Nephron (organoid): ENCODE measurements at regions not wholly inside any gene's neighbourhood (a gene's known extent, or its start where the extent isn't known, plus 50 kb on each side); places are given as distances from the start of the nearest gene placed in this dataset.

Experiments
- H3K27ac Mint-ChIP-seq, 3 experiments: 2 replicates each; pipeline ENCODE4 v1.8.0; 2020; ENCODE audit warnings: mixed read lengths in 3 of 3, mild to moderate bottlenecking in 2 of 3, moderate library complexity in 1 of 3
- H3K27me3 Mint-ChIP-seq: 2 replicates; pipeline ENCODE4 v1.8.0; 2021; ENCODE audit warnings: low read depth, mild to moderate bottlenecking, moderate library complexity, mixed read lengths
- H3K36me3 Mint-ChIP-seq: 2 replicates; pipeline ENCODE4 v1.8.0; 2020; ENCODE audit warnings: low read depth, mixed read lengths
- H3K4me1 Mint-ChIP-seq: 2 replicates; pipeline ENCODE4 v1.8.0; 2020; ENCODE audit warnings: mixed read lengths
- H3K4me3 Mint-ChIP-seq, 3 experiments: 2 replicates each; pipeline ENCODE4 v1.8.0; 2020; ENCODE audit warnings: mild to moderate bottlenecking in 3 of 3, mixed read lengths in 3 of 3, moderate library complexity in 2 of 3
- H3K9me3 Mint-ChIP-seq: 2 replicates; pipeline ENCODE4 v1.8.0; 2020; ENCODE audit warnings: mixed read lengths
- CTCF ChIP-seq, 3 experiments: fragments of 200-600 bp; sonication (generic); IDR thresholded peaks; one replicate each; pipeline ENCODE4 v1.5.0; 2021; ENCODE audit warnings: antibody characterized with exemption in 3 of 3; ENCODE audit not compliant: unreplicated experiment in 3 of 3

- TF ChIP-seq CTCF (IDR thresholded peaks at IDR 0.05; ENCODE audit: unreplicated experiment in 3 of 3) = no peak
- Mint-ChIP-seq H3K36me3 (no peaks in the 10 kb centered on the region), H3K4me3 (no peak overlapping the region), H3K27ac (peak overlapping the region; percentile 90 to 94 (median 92)), H3K4me1 (peaks cover 6% of the 10 kb centered on the region), H3K27me3 (no peaks in the 10 kb centered on the region), H3K9me3 (peaks cover 3% of the 10 kb centered on the region)
Observed at GRCh38 chrX:46254641-46255040, 290.6 kb downstream of the ZNF674 start.

GRCh38 chrX:46251755-46252154 lies 293.5 kb downstream of the ZNF674 start:
- TF ChIP-seq CTCF (IDR thresholded peaks at IDR 0.05; ENCODE audit: unreplicated experiment in 3 of 3) = no peak
- peaks cover 3% of the 10 kb centered on the region for H3K9me3 Mint-ChIP-seq
- H3K4me1 Mint-ChIP-seq = peaks cover 6% of the 10 kb centered on the region
- no peak overlapping the region for H3K27ac Mint-ChIP-seq
- no peak overlapping the region for H3K4me3 Mint-ChIP-seq
- no peaks in the 10 kb centered on the region for H3K36me3 Mint-ChIP-seq
- no peaks in the 10 kb centered on the region for H3K27me3 Mint-ChIP-seq

GRCh38 chrX:46250151-46250550 lies 295.1 kb downstream of the ZNF674 start:
- no peak overlapping the region for H3K4me3 Mint-ChIP-seq
- H3K27ac Mint-ChIP-seq = no peak overlapping the region
- peaks cover 3% of the 10 kb centered on the region for H3K9me3 Mint-ChIP-seq
- H3K4me1 Mint-ChIP-seq = peaks cover 12% of the 10 kb centered on the region
- TF ChIP-seq CTCF (IDR thresholded peaks at IDR 0.05; ENCODE audit: unreplicated experiment in 3 of 3) = no peak
- no peaks in the 10 kb centered on the region for H3K36me3 Mint-ChIP-seq
- H3K27me3 Mint-ChIP-seq = no peaks in the 10 kb centered on the region

GRCh38 chrX:46247456-46247855 lies 297.8 kb downstream of the ZNF674 start:
- Mint-ChIP-seq H3K27me3 (no peaks in the 10 kb centered on the region), H3K4me3 (no peak overlapping the region), H3K36me3 (no peaks in the 10 kb centered on the region), H3K9me3 (peaks cover 8% of the 10 kb centered on the region), H3K27ac (no peak overlapping the region), H3K4me1 (peaks cover 9% of the 10 kb centered on the region)
- no peak for TF ChIP-seq CTCF (IDR thresholded peaks at IDR 0.05; ENCODE audit: unreplicated experiment in 3 of 3)

GRCh38 chrX:46244451-46244850 lies 300.8 kb downstream of the ZNF674 start:
- TF ChIP-seq CTCF (IDR thresholded peaks at IDR 0.05; ENCODE audit: unreplicated experiment in 3 of 3) = no peak
- Mint-ChIP-seq H3K4me1 (peaks cover 9% of the 10 kb centered on the region), H3K36me3 (no peaks in the 10 kb centered on the region), H3K4me3 (no peak overlapping the region), H3K27ac (peak overlapping the region in 2 of 3 experiments; percentile 10 to 56), H3K27me3 (no peaks in the 10 kb centered on the region), H3K9me3 (peaks cover 8% of the 10 kb centered on the region)

GRCh38 chrX:46236411-46236810 lies 308.8 kb downstream of the ZNF674 start:
- peaks cover 10% of the 10 kb centered on the region for H3K9me3 Mint-ChIP-seq
- H3K27ac Mint-ChIP-seq = no peak overlapping the region
- H3K36me3 Mint-ChIP-seq = no peaks in the 10 kb centered on the region
- no peak for TF ChIP-seq CTCF (IDR thresholded peaks at IDR 0.05; ENCODE audit: unreplicated experiment in 3 of 3)
- H3K4me1 Mint-ChIP-seq = no peaks in the 10 kb centered on the region
- H3K27me3 Mint-ChIP-seq = no peaks in the 10 kb centered on the region
- H3K4me3 Mint-ChIP-seq = no peak overlapping the region
